ENCODE measurements at regions not wholly inside any gene's neighbourhood (a gene's known extent, or its start where the extent isn't known, plus 50 kb on each side); places are given as distances from the start of the nearest gene placed in this dataset.

DNA sequence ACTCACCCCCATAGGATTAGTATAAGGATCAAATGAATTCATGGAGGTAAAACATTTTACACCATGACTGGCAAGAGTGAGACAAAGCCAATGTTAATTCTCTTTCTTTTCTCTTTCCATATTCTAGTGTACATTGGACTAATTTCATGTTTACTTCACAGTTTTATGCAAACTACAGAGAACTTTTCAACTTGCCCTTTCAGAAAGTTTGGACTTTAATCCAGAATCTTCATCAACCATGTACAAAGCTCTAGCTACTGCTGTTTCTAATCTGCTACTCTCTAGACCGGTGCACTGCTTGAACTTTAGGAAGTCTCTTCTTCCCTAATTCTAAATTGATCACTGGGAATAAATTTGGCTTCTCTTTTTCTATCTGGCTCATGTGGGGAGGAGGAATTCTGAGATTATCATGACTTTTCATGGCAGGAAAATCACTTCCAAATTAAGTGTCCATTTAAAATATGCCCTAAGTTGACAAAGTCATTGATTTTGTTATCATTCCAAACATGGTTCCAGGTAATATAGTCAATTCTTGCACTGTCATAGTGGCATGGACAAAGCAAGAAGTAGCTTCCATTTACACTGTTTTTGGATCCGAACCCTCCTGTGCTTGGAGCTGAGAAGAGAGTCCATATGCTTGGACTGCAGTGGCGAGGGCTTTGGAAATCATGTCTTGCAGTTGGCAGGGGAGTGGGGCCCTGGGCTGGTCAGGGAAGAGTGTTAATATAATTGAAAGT, 903.3 kb downstream of the CCSER2 start:
- H3K4me3 ChIP-seq (replicated peaks; ENCODE audit: low read depth, low read length): no peak overlapping the region
- TF ChIP-seq, protein P1, sequence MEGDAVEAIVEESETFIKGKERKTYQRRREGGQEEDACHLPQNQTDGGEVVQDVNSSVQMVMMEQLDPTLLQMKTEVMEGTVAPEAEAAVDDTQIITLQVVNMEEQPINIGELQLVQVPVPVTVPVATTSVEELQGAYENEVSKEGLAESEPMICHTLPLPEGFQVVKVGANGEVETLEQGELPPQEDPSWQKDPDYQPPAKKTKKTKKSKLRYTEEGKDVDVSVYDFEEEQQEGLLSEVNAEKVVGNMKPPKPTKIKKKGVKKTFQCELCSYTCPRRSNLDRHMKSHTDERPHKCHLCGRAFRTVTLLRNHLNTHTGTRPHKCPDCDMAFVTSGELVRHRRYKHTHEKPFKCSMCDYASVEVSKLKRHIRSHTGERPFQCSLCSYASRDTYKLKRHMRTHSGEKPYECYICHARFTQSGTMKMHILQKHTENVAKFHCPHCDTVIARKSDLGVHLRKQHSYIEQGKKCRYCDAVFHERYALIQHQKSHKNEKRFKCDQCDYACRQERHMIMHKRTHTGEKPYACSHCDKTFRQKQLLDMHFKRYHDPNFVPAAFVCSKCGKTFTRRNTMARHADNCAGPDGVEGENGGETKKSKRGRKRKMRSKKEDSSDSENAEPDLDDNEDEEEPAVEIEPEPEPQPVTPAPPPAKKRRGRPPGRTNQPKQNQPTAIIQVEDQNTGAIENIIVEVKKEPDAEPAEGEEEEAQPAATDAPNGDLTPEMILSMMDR (IDR thresholded peaks at IDR 0.05; ENCODE audit: low read depth, low read length, missing control alignments): no peak
- no peak for DNase-seq (ENCODE audit: extremely low read depth, low read depth)

DNA sequence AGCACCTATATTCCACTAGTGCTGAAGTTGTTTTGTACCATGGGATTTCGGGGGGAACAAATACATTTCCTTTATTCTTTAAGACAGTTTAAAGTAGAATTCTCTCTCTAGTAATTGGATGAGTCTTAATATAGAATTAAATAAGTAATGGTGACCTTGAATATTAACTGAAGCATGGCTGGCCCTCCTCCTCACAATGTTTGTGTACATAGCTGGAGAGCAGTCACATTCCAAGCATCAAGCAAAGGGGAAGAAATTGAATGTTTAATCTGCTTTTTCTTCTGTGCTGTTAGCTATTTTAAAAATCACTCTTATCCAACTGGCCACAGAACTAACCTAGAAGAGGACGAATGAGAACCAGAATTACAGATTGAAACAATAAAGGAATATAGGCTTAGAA, 906.9 kb downstream of the CCSER2 start:
- TF ChIP-seq, protein P1 (IDR thresholded peaks at IDR 0.05; ENCODE audit: low read depth, low read length, missing control alignments): no peak
- DNase-seq (ENCODE audit: extremely low read depth, low read depth): no peak
- H3K4me3 ChIP-seq (replicated peaks; ENCODE audit: low read depth, low read length): no peak overlapping the region

DNA sequence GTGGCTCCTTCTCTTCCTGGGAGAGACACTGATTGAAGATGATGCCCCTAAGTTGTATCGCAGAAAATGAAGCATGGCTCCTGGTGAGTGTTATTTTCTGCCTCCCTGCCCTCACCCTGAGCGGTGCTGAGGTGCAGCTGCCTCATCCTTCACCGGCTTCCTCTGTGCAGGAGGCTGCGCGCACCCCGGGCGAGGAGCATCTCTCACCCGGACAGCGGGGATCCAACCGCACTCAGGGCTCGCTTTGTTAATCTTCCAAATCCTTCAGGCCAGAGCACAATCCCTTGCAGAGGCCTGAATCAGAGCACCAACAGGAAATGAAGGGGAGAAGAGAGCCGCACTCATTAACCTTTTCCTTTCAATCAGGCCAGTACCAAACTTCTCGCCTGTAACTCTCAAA, 910.3 kb downstream of the CCSER2 start:
- DNase-seq (ENCODE audit: extremely low read depth, low read depth): no peak
- TF ChIP-seq, protein P1 (IDR thresholded peaks at IDR 0.05; ENCODE audit: low read depth, low read length, missing control alignments): no peak
- no peak overlapping the region for H3K4me3 ChIP-seq (replicated peaks; ENCODE audit: low read depth, low read length)

DNA sequence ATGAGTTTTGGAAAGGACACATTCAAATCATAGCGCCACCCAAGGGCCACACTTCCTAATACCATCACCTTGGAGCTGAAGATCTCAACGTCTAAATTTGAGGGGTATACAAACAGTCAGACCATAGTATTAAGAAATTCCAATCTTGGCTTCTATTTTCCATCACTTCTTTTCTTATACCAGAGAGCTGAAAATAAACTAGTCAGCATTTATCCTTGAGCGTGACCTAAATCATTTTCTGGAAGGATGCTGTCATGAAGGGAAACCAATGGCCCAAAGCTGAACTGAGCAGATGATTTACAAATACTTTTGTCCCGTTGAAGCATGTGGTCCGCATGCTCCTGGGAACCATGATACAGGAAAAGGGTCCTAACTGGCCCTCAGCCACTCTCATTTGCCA, 921.9 kb downstream of the CCSER2 start:
- DNase-seq (ENCODE audit: extremely low read depth, low read depth): no peak
- TF ChIP-seq, protein P1 (IDR thresholded peaks at IDR 0.05; ENCODE audit: low read depth, low read length, missing control alignments): no peak

DNA sequence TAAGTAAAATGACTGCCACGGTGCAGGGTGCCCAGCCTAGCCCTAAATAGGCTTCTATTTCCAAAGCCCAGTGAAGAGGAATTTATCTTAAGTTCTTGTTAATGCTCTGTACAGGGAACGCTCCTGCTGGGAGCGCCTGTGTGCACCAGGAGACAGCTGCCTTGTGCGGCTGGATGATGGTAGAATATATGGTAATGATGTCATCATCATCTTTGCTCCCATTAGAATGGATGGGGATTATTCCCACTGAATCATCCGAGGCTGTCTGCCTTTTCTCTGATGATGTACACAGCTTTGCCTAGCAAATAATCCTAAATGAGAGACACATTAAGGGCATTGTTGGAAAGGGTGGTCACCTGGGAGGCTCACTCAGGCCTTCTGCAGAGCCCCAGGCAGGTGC, 928.1 kb downstream of the CCSER2 start:
- TF ChIP-seq, protein P1 (IDR thresholded peaks at IDR 0.05; ENCODE audit: low read depth, low read length, missing control alignments): no peak

More for the DNA sequence above, 921.9 kb downstream of the CCSER2 start:
- H3K4me3 ChIP-seq (replicated peaks; ENCODE audit: low read depth, low read length): no peak overlapping the region

DNA sequence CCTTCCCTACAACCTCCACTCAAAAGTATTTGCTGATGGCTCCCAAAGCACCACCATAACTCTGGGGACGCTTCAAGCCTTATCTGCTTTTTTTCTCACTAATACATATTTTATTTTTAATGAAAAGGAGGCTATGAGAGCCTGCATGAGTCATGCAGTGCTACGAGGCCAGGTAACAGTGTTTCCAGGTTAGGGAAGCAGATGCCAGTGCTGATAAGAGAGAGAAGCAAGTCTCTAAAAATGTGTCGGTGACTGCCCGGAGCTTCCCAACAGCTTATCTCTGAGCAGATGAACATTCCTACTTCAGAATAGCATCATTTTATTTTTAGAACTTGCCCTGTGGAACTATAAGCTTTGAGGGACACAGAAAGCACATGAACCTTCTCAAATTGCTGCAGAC, 931.5 kb downstream of the CCSER2 start:
- no peak for DNase-seq (ENCODE audit: extremely low read depth, low read depth)
- H3K4me3 ChIP-seq (replicated peaks; ENCODE audit: low read depth, low read length): no peak overlapping the region
- TF ChIP-seq, protein P1 (IDR thresholded peaks at IDR 0.05; ENCODE audit: low read depth, low read length, missing control alignments): no peak

More for the DNA sequence above, 928.1 kb downstream of the CCSER2 start:
- no peak overlapping the region for H3K4me3 ChIP-seq (replicated peaks; ENCODE audit: low read depth, low read length)
- no peak for DNase-seq (ENCODE audit: extremely low read depth, low read depth)

DNA sequence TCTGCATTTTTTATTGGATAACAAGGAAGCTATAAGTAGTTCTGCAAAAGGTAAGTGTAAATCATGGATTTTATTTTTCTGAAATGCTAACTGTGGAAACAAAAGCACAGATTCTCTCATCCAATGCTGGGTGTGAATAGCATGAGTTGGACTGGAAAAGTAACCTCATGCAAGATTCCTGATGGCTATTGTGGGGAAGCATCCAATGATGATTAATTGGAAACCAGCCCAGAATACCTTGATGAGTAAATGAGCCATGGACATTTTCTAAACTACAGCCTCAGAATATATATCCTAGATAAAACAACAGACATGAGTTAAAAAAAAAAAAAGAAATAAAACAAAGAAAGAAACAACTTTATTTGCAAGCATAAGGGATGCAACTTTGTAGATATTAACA, 934.6 kb downstream of the CCSER2 start:
- no peak for DNase-seq (ENCODE audit: extremely low read depth, low read depth)
- no peak overlapping the region for H3K4me3 ChIP-seq (replicated peaks; ENCODE audit: low read depth, low read length)
- TF ChIP-seq, protein P1 (IDR thresholded peaks at IDR 0.05; ENCODE audit: low read depth, low read length, missing control alignments): no peak

Measured in HFF-Myc (cell line).